SU-DHL-6 (cell line): ENCODE measurements at regions not wholly inside any gene's neighbourhood (a gene's known extent, or its start where the extent isn't known, plus 50 kb on each side); places are given as distances from the start of the nearest gene placed in this dataset.

Experiments
- H2AFZ ChIP-seq: fragments of 200-600 bp; sonication (generic); 2 replicates; pipeline ENCODE4 v1.6.1; 2014; ENCODE audit warnings: low read depth, mild to moderate bottlenecking, moderate library complexity, mixed read lengths, antibody characterized with exemption, low read length; ENCODE audit not compliant: severe bottlenecking
- H3F3A ChIP-seq: fragments of 200-600 bp; shearing (Covaris generic); 2 replicates; pipeline ENCODE4 v1.6.0; 2016; ENCODE audit warnings: antibody characterized with exemption, mild to moderate bottlenecking; ENCODE audit not compliant: insufficient read depth
- H3K27ac ChIP-seq: fragments of 200-600 bp; sonication (generic); 2 replicates; pipeline ENCODE4 v1.5.1; 2016; ENCODE audit warnings: low read depth, mild to moderate bottlenecking, low read length, moderate library complexity, mixed read lengths
- H3K27me3 ChIP-seq: fragments of 200-600 bp; sonication (generic), shearing (Covaris generic); 2 replicates; pipeline ENCODE4 v1.6.0; 2014; ENCODE audit warnings: mild to moderate bottlenecking, low read length
- H3K36me3 ChIP-seq: fragments of 200-600 bp; sonication (generic); 2 replicates; pipeline ENCODE4 v1.6.1; 2014; ENCODE audit warnings: mild to moderate bottlenecking, low read length, mixed read lengths
- H3K4me2 ChIP-seq: fragments of 300-600, 200-600 bp; shearing (Covaris generic), sonication (generic); 2 replicates; pipeline ENCODE4 v1.6.0; 2014; ENCODE audit warnings: low read length, low read depth, mild to moderate bottlenecking; ENCODE audit not compliant: poor library complexity, severe bottlenecking
- H3K4me3 ChIP-seq: fragments of 200-600 bp; sonication (generic); 2 replicates; pipeline ENCODE4 v1.5.1; 2014; ENCODE audit warnings: antibody characterized with exemption, low read length, mild to moderate bottlenecking, mixed read lengths; ENCODE audit not compliant: insufficient read depth, poor library complexity, severe bottlenecking
- H3K79me2 ChIP-seq: fragments of 200-600 bp; sonication (generic); 2 replicates; pipeline ENCODE4 v1.6.1; 2014; ENCODE audit warnings: mild to moderate bottlenecking, low read length, moderate library complexity; ENCODE audit not compliant: insufficient read depth
- H3K9ac ChIP-seq: fragments of 200-600 bp; sonication (generic); 2 replicates; pipeline ENCODE4 v1.7.0; 2014; ENCODE audit warnings: mild to moderate bottlenecking, low read length
- H3K9me2 ChIP-seq: fragments of 200-600 bp; sonication (generic); replicated peaks from 2 replicates; pipeline ENCODE4 v1.6.1; 2014; ENCODE audit warnings: low read length; ENCODE audit not compliant: insufficient read depth
- H3K9me3 ChIP-seq: fragments of 200-600 bp; sonication (generic); 2 replicates; pipeline ENCODE4 v1.6.1; 2014; ENCODE audit warnings: low read length, mixed read lengths; ENCODE audit not compliant: insufficient read depth
- H4K20me1 ChIP-seq: fragments of 200-600 bp; sonication (generic); 2 replicates; pipeline ENCODE4 v1.6.1; 2014; ENCODE audit warnings: low read depth, mild to moderate bottlenecking, antibody characterized with exemption, low read length, moderate library complexity, mixed read lengths
- EZH2phosphoT487 ChIP-seq: fragments of 200-600 bp; sonication (generic), shearing (Covaris generic); conservative IDR thresholded peaks from 2 replicates; pipeline ENCODE4 v1.6.1; 2018; ENCODE audit warnings: mild to moderate bottlenecking, antibody characterized with exemption, low read length, moderate library complexity, mixed read lengths
- TF ChIP-seq, protein P1 (sequence below): fragments of 200-600 bp; sonication (generic); IDR thresholded peaks from one replicate; pipeline ENCODE4 v1.5.1; 2017; ENCODE audit warnings: antibody characterized with exemption, mild to moderate bottlenecking, low read length, moderate library complexity; ENCODE audit not compliant: insufficient read depth, poor library complexity, severe bottlenecking

DNA sequence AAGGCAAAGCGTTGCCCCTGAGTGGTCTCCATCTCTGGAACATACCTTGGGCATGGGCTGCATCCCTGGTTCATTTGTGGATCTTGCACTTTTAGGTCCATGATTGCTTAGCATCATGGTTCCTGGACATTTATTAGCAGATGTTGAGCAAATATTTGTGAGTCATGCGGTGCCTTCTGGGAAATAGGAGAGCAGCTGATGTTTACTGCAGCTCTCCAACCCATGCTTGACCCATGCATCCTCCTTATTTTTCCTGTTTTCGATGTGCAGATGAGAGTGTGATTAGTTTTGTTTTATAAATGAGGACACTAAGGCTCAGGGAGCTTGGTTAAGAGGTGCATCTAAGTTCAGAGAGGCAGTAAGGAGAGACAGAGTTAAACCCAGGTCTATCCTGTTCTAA is 253.7 kb downstream of the ICE1 start:
- H3K4me3 ChIP-seq = no peak overlapping the region
- H3K9me3 ChIP-seq = no peaks in the 10 kb centered on the region
- H3K27ac ChIP-seq = no peak overlapping the region
- H3K36me3 ChIP-seq = no peaks in the 10 kb centered on the region
- no peak overlapping the region for H3K9ac ChIP-seq
- H4K20me1 ChIP-seq = no peaks in the 10 kb centered on the region
- no peaks in the 10 kb centered on the region for H3K27me3 ChIP-seq
- H3K4me2 ChIP-seq = no peak overlapping the region
- TF ChIP-seq, protein P1, sequence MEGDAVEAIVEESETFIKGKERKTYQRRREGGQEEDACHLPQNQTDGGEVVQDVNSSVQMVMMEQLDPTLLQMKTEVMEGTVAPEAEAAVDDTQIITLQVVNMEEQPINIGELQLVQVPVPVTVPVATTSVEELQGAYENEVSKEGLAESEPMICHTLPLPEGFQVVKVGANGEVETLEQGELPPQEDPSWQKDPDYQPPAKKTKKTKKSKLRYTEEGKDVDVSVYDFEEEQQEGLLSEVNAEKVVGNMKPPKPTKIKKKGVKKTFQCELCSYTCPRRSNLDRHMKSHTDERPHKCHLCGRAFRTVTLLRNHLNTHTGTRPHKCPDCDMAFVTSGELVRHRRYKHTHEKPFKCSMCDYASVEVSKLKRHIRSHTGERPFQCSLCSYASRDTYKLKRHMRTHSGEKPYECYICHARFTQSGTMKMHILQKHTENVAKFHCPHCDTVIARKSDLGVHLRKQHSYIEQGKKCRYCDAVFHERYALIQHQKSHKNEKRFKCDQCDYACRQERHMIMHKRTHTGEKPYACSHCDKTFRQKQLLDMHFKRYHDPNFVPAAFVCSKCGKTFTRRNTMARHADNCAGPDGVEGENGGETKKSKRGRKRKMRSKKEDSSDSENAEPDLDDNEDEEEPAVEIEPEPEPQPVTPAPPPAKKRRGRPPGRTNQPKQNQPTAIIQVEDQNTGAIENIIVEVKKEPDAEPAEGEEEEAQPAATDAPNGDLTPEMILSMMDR = no peak
- no peak for TF ChIP-seq EZH2phosphoT487
- H3F3A ChIP-seq = no peaks in the 10 kb centered on the region
- no peaks in the 10 kb centered on the region for H3K79me2 ChIP-seq
- no peaks in the 10 kb centered on the region for H3K9me2 ChIP-seq
- H2AFZ ChIP-seq = no peak overlapping the region

DNA sequence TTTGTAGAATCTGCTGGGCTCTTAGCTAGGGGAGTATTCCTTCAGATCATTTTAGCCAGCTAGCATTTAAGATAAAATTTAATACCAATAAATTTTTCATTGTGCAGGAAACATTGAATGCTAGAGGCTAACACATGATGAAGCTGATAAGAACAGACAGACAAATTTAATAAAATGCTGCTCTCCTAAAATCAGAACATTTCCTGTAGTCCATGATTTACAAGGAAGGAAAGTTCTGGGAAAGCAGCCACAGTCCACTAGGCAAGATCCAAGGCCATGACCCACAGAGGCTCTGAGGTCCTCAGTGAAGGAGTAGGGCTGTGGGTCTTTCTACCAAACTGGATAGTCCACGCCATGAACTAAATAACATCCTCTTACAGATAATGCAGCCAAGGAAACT is 253.0 kb downstream of the ICE1 start:
- Histone ChIP-seq H3K79me2 (no peaks in the 10 kb centered on the region), H3K27ac (no peak overlapping the region)

DNA sequence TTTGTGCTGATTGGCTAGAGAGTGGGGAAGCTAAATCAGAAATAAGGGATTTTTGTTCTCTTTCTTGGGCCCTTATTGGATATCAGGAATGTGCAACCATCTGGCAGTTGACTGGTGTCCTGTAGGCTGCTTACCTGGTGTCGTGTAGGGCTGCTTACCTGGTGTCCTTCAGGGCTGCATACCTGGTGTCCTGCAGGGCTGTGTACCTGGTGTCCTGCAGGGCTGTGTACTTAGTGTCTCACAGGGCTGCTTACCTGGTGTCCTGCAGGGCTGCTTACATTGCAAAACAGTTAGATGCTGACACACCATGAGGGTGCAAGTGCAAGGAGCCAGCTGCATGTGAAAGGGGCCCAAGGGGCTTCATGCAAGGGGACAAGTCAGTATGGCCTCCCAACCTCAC is 249.3 kb downstream of the ICE1 start:
- H3K36me3 ChIP-seq = no peaks in the 10 kb centered on the region

More for the DNA sequence above, 253.0 kb downstream of the ICE1 start:
- no peak overlapping the region for H3K4me2 ChIP-seq
- no peaks in the 10 kb centered on the region for H3K9me2 ChIP-seq
- no peaks in the 10 kb centered on the region for H3K27me3 ChIP-seq
- no peak for TF ChIP-seq EZH2phosphoT487
- TF ChIP-seq, protein P1 = no peak
- no peaks in the 10 kb centered on the region for H3K36me3 ChIP-seq
- H3F3A ChIP-seq = no peaks in the 10 kb centered on the region
- no peak overlapping the region for H3K9ac ChIP-seq
- no peak overlapping the region for H3K4me3 ChIP-seq
- H2AFZ ChIP-seq = no peak overlapping the region
- H3K9me3 ChIP-seq = no peaks in the 10 kb centered on the region
- H4K20me1 ChIP-seq = no peaks in the 10 kb centered on the region

More for the DNA sequence above, 249.3 kb downstream of the ICE1 start:
- TF ChIP-seq EZH2phosphoT487 = no peak
- TF ChIP-seq, protein P1 = no peak
- H3K4me3 ChIP-seq = no peak overlapping the region
- no peak overlapping the region for H3K27ac ChIP-seq
- H3K27me3 ChIP-seq = no peaks in the 10 kb centered on the region
- no peaks in the 10 kb centered on the region for H3K9me2 ChIP-seq
- H3K9ac ChIP-seq = no peak overlapping the region
- no peaks in the 10 kb centered on the region for H3K79me2 ChIP-seq
- no peaks in the 10 kb centered on the region for H3F3A ChIP-seq
- no peaks in the 10 kb centered on the region for H3K9me3 ChIP-seq
- H4K20me1 ChIP-seq = no peaks in the 10 kb centered on the region
- H3K4me2 ChIP-seq = no peak overlapping the region
- no peak overlapping the region for H2AFZ ChIP-seq
